ENCODE measurements at regions not wholly inside any gene's neighbourhood (a gene's known extent, or its start where the extent isn't known, plus 50 kb on each side); places are given as distances from the start of the nearest gene placed in this dataset.

GRCh38 chr7:13014011-13014410 is 326.6 kb downstream of the ARL4A start:
- 36 to 42% (median 41%) methylated on average over 2 of the region's 2 CpGs for WGBS, 3 donors
- intact Hi-C loops (cut with DNase I), result no loop called here
- ATAC-seq (no peak), DNase-seq (no peak)
- no peak overlapping the region for H3K4me3 ChIP-seq
- H3K4me1 ChIP-seq, result no peaks in the 10 kb centered on the region
- H3K27ac ChIP-seq, result no peak overlapping the region
- TF ChIP-seq, protein P1, sequence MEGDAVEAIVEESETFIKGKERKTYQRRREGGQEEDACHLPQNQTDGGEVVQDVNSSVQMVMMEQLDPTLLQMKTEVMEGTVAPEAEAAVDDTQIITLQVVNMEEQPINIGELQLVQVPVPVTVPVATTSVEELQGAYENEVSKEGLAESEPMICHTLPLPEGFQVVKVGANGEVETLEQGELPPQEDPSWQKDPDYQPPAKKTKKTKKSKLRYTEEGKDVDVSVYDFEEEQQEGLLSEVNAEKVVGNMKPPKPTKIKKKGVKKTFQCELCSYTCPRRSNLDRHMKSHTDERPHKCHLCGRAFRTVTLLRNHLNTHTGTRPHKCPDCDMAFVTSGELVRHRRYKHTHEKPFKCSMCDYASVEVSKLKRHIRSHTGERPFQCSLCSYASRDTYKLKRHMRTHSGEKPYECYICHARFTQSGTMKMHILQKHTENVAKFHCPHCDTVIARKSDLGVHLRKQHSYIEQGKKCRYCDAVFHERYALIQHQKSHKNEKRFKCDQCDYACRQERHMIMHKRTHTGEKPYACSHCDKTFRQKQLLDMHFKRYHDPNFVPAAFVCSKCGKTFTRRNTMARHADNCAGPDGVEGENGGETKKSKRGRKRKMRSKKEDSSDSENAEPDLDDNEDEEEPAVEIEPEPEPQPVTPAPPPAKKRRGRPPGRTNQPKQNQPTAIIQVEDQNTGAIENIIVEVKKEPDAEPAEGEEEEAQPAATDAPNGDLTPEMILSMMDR (IDR thresholded peaks at IDR 0.05), result no peak
- H3K36me3 ChIP-seq (ENCODE audit: insufficient read depth in 1 of 2, low read depth in 1 of 2), result no peaks in the 10 kb centered on the region
- H3K9me3 ChIP-seq, result no peaks in the 10 kb centered on the region
- H3K27me3 ChIP-seq (ENCODE audit: insufficient read depth in 3 of 3, low read length in 2 of 3), result no peaks in the 10 kb centered on the region

DNA sequence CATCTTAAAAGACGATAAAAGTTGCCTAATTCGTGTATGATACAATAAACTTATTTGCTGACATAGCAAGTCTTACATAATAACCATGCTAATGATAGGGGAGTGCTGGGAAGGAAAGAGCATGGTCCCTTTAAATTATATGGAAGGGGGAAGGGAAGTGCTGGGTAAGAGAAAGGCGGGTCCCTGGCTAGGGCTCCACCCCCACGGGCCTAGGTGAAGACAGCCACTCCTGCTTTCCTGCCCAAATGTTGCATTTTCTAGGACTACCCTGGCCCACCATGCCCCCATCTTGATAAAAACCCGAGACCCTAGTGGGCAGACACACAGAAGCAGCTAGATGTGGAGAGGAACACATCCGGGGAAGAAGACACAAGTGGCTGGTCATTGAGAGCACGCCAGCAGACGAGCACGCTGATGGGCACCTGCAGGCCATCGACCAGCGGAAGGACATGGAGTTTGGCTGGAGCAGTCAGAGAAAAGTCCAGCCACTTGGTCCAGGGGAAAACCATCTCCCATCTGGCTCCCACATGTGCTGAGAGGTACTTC is 328.7 kb downstream of the ARL4A start:
- TF ChIP-seq, protein P1 (IDR thresholded peaks at IDR 0.05), result no peak

GRCh38 chr7:13016592-13017332 is 329.3 kb downstream of the ARL4A start:
- WGBS, 3 donors, result 87 to 90% (median 90%) methylated on average over 9 of the region's 9 CpGs
- no peak for DNase-seq
- intact Hi-C loops (cut with DNase I), result no loop called here

More for the DNA sequence above, 328.7 kb downstream of the ARL4A start:
- 95 to 96% (median 95%) methylated on average over 11 of the region's 11 CpGs for WGBS, 3 donors
- H3K27me3 ChIP-seq (ENCODE audit: insufficient read depth in 3 of 3, low read length in 2 of 3), result no peaks in the 10 kb centered on the region
- ATAC-seq (no peak), DNase-seq (no peak)
- no peak overlapping the region for H3K27ac ChIP-seq
- no peaks in the 10 kb centered on the region for H3K36me3 ChIP-seq (ENCODE audit: insufficient read depth in 1 of 2, low read depth in 1 of 2)
- H3K4me1 ChIP-seq, result no peaks in the 10 kb centered on the region
- no peak overlapping the region for H3K4me3 ChIP-seq
- H3K9me3 ChIP-seq, result no peaks in the 10 kb centered on the region
- intact Hi-C loops (cut with DNase I), result no loop called here

GRCh38 chr7:13017333-13017857 is 330.0 kb downstream of the ARL4A start:
- H3K4me3 ChIP-seq, result no peak overlapping the region
- WGBS, 3 donors, result 68 to 69% (median 69%) methylated on average over 4 of the region's 4 CpGs
- H3K27me3 ChIP-seq (ENCODE audit: insufficient read depth in 3 of 3, low read length in 2 of 3), result no peaks in the 10 kb centered on the region

More at GRCh38 chr7:13016592-13017332, 329.3 kb downstream of the ARL4A start:
- Histone ChIP-seq H3K4me3 (no peak overlapping the region), H3K36me3 (ENCODE audit: insufficient read depth in 1 of 2, low read depth in 1 of 2) (no peaks in the 10 kb centered on the region), H3K9me3 (no peaks in the 10 kb centered on the region), H3K27ac (no peak overlapping the region), H3K27me3 (ENCODE audit: insufficient read depth in 3 of 3, low read length in 2 of 3) (no peaks in the 10 kb centered on the region), H3K4me1 (no peaks in the 10 kb centered on the region)
- no peak for ATAC-seq
- TF ChIP-seq, protein P1 (IDR thresholded peaks at IDR 0.05), result no peak

More at GRCh38 chr7:13017333-13017857, 330.0 kb downstream of the ARL4A start:
- no peak for DNase-seq
- H3K27ac ChIP-seq, result no peak overlapping the region
- ATAC-seq, result no peak
- TF ChIP-seq, protein P1 (IDR thresholded peaks at IDR 0.05), result no peak
- no peaks in the 10 kb centered on the region for H3K9me3 ChIP-seq
- H3K36me3 ChIP-seq (ENCODE audit: insufficient read depth in 1 of 2, low read depth in 1 of 2), result no peaks in the 10 kb centered on the region
- H3K4me1 ChIP-seq, result no peaks in the 10 kb centered on the region
- intact Hi-C loops (cut with DNase I), result no loop called here

Data from psoas muscle (tissue), 7 donors.